ENCODE measurements at regions not wholly inside any gene's neighbourhood (a gene's known extent, or its start where the extent isn't known, plus 50 kb on each side); places are given as distances from the start of the nearest gene placed in this dataset.

- intact Hi-C loops (cut with DNase I; ENCODE audit: low total_unique reads) = no loop called here
- Histone ChIP-seq H3K27ac (no peak overlapping the region), H3K4me3 (no peak overlapping the region), H3K36me3 (ENCODE audit: low read depth, missing control alignments) (no peaks in the 10 kb centered on the region), H3K9me3 (no peaks in the 10 kb centered on the region), H3K27me3 (no peaks in the 10 kb centered on the region), H3K4me1 (no peaks in the 10 kb centered on the region)
- DNase-seq = no peak
- TF ChIP-seq POLR2A (IDR thresholded peaks at IDR 0.05) = no peak
- no peak for TF ChIP-seq CTCF (IDR thresholded peaks at IDR 0.05)
- WGBS, 2 donors = 86 to 91% methylated on average over 5 of the region's 5 CpGs
Observed at GRCh38 chr18:45527891-45528290, 87.4 kb upstream of the SLC14A2 start.

- H3K4me3 ChIP-seq = no peak overlapping the region
- no peaks in the 10 kb centered on the region for H3K36me3 ChIP-seq (ENCODE audit: low read depth, missing control alignments)
- intact Hi-C loops (cut with DNase I; ENCODE audit: low total_unique reads) = no loop called here
- H3K27me3 ChIP-seq = no peaks in the 10 kb centered on the region
- H3K4me1 ChIP-seq = no peaks in the 10 kb centered on the region
- no peak overlapping the region for H3K27ac ChIP-seq
- WGBS, 2 donors = 69 to 75% methylated on average over 2 of the region's 2 CpGs
- H3K9me3 ChIP-seq = no peaks in the 10 kb centered on the region
- DNase-seq = no peak
- TF ChIP-seq CTCF (IDR thresholded peaks at IDR 0.05) = no peak
- TF ChIP-seq POLR2A (IDR thresholded peaks at IDR 0.05) = no peak
Observed at GRCh38 chr18:45528712-45529336, 86.5 kb upstream of the SLC14A2 start.

- 68 to 95% methylated on average over 2 of the region's 2 CpGs for WGBS, 2 donors
- no peaks in the 10 kb centered on the region for H3K9me3 ChIP-seq
- intact Hi-C loops (cut with DNase I; ENCODE audit: low total_unique reads) = no loop called here
Observed at GRCh38 chr18:45538444-45538843, 76.8 kb upstream of the SLC14A2 start.

GRCh38 chr18:45539491-45539891 is 75.8 kb upstream of the SLC14A2 start:
- no peak for DNase-seq
- Histone ChIP-seq H3K4me3 (no peak overlapping the region), H3K9me3 (no peaks in the 10 kb centered on the region), H3K4me1 (no peaks in the 10 kb centered on the region), H3K36me3 (ENCODE audit: low read depth, missing control alignments) (no peaks in the 10 kb centered on the region), H3K27me3 (no peaks in the 10 kb centered on the region), H3K27ac (no peak overlapping the region)
- intact Hi-C loops (cut with DNase I; ENCODE audit: low total_unique reads) = no loop called here
- 76 to 81% methylated on average over 5 of the region's 5 CpGs for WGBS, 2 donors
- TF ChIP-seq CTCF (IDR thresholded peaks at IDR 0.05) (no peak), POLR2A (IDR thresholded peaks at IDR 0.05) (no peak)

More at GRCh38 chr18:45538444-45538843, 76.8 kb upstream of the SLC14A2 start:
- TF ChIP-seq CTCF (IDR thresholded peaks at IDR 0.05) (no peak), POLR2A (IDR thresholded peaks at IDR 0.05) (no peak)
- H3K4me1 ChIP-seq = no peaks in the 10 kb centered on the region
- no peaks in the 10 kb centered on the region for H3K36me3 ChIP-seq (ENCODE audit: low read depth, missing control alignments)
- no peaks in the 10 kb centered on the region for H3K27me3 ChIP-seq
- DNase-seq = no peak
- no peak overlapping the region for H3K27ac ChIP-seq
- H3K4me3 ChIP-seq = no peak overlapping the region

GRCh38 chr18:45540125-45540524 is 75.2 kb upstream of the SLC14A2 start:
- Histone ChIP-seq H3K36me3 (ENCODE audit: low read depth, missing control alignments) (no peaks in the 10 kb centered on the region), H3K27me3 (no peaks in the 10 kb centered on the region), H3K4me3 (no peak overlapping the region), H3K9me3 (no peaks in the 10 kb centered on the region), H3K27ac (no peak overlapping the region), H3K4me1 (no peaks in the 10 kb centered on the region)
- intact Hi-C loops (cut with DNase I; ENCODE audit: low total_unique reads) = no loop called here
- TF ChIP-seq CTCF (IDR thresholded peaks at IDR 0.05) (no peak), POLR2A (IDR thresholded peaks at IDR 0.05) (no peak)
- no peak for DNase-seq
- 85 to 86% methylated on average over 6 to 7 of the region's 7 CpGs for WGBS, 2 donors
